Adrenal gland (tissue), 9 donors: ENCODE measurements at regions not wholly inside any gene's neighbourhood (a gene's known extent, or its start where the extent isn't known, plus 50 kb on each side); places are given as distances from the start of the nearest gene placed in this dataset.

Experiments used
- DNase-seq, 7 donors: peaks; one replicate each; pipeline ENCODE4 v3.0.0-alpha.2; 2019 to 2020
- H3K27ac ChIP-seq, 5 donors: fragments of 200-600 bp; sonication (generic) in 4 of 5; 1 replicate in 3 of 5; 2 replicates in 2 of 5; pipeline versions ENCODE4 v1.5.1 to v1.8.0; 2016 to 2020; ENCODE audit warnings: mild to moderate bottlenecking in 1 of 5
- H3K27me3 ChIP-seq: fragments of 200-600 bp; 2 replicates; pipeline ENCODE4 v1.8.0; 2021
- H3K36me3 ChIP-seq, 2 donors: fragments of 200-600 bp; replicated peaks in 1 of 2; 1 replicate in 1 of 2; 2 replicates in 1 of 2; pipeline versions ENCODE4 v1.5.1 to v1.8.0; 2018 to 2022
- H3K4me1 ChIP-seq, 2 donors: fragments of 200-600 bp; replicated peaks in 1 of 2; 1 replicate in 1 of 2; 2 replicates in 1 of 2; pipeline versions ENCODE4 v1.5.1 to v1.8.0; 2018 to 2021
- H3K4me3 ChIP-seq, 4 donors: fragments of 200-600 bp; sonication (generic) in 3 of 4; one replicate each; pipeline ENCODE4 v1.5.1; 2016 to 2018
- H3K9me3 ChIP-seq, 3 donors: fragments of 200-600 bp; sonication (generic) in 1 of 3; replicated peaks in 1 of 3; 1 replicate in 2 of 3; 2 replicates in 1 of 3; pipeline versions ENCODE4 v1.5.1 to v1.8.0; 2016 to 2021
- POLR2A ChIP-seq, 2 donors: fragments of 450-650 bp; IDR thresholded peaks; one replicate each; pipeline ENCODE4 v1.6.1; 2017; ENCODE audit warnings: antibody characterized with exemption in 2 of 2, mild to moderate bottlenecking in 2 of 2, moderate library complexity in 1 of 2
- WGBS, 4 donors: extraction: QIAGEN DNeasy Blood & Tissue Kit in 2 of 4; methylation state at CpG; one replicate each; pipeline versions ENCODE4 v1.1.5 to v1.1.7; 2013 to 2017; 5-methylcytosine and 5-hydroxymethylcytosine counted together
- intact Hi-C, 2 donors: fragments of 100-400 bp; cut with DNase I; formaldehyde crosslinking; loops; one replicate each; pipeline versions ENCODE4 v1.14.1 to v1.15.0; 2022 to 2023
- TF ChIP-seq, protein P1 (sequence below), 6 experiments: fragments of 450-650 bp in 4 of 6; fragments of 200-600 bp in 2 of 6; sonication (generic) in 1 of 6; IDR thresholded peaks; 1 replicate in 5 of 6; 2 replicates in 1 of 6; pipeline versions ENCODE4 v1.5.1 to v1.8.0; 2016 to 2021; ENCODE audit warnings: antibody characterized with exemption in 6 of 6, mild to moderate bottlenecking in 2 of 6, moderate library complexity in 1 of 6
- donor health status: healthy with polysubstance abuse.
- donor health status: Bipolar disorder and iron deficiency.
- donor health status: DM: yes; HTN: yes; CAD: no.
- donor health status: DM: no; HTN: no; CAD: no.
- donor health status: DM: no; HTN: no; CAD: no.

- no peak for DNase-seq
- no peaks in the 10 kb centered on the region for H3K36me3 ChIP-seq
- no peaks in the 10 kb centered on the region for H3K9me3 ChIP-seq
- 52 to 64% (median 59%) methylated on average over 1 of the region's 1 CpG for whole genome bisulfite sequencing, 4 donors
- no peak overlapping the region for H3K27ac ChIP-seq
- H3K27me3 ChIP-seq, result no peaks in the 10 kb centered on the region
- H3K4me1 ChIP-seq, result no peaks in the 10 kb centered on the region
- TF ChIP-seq, protein P1, sequence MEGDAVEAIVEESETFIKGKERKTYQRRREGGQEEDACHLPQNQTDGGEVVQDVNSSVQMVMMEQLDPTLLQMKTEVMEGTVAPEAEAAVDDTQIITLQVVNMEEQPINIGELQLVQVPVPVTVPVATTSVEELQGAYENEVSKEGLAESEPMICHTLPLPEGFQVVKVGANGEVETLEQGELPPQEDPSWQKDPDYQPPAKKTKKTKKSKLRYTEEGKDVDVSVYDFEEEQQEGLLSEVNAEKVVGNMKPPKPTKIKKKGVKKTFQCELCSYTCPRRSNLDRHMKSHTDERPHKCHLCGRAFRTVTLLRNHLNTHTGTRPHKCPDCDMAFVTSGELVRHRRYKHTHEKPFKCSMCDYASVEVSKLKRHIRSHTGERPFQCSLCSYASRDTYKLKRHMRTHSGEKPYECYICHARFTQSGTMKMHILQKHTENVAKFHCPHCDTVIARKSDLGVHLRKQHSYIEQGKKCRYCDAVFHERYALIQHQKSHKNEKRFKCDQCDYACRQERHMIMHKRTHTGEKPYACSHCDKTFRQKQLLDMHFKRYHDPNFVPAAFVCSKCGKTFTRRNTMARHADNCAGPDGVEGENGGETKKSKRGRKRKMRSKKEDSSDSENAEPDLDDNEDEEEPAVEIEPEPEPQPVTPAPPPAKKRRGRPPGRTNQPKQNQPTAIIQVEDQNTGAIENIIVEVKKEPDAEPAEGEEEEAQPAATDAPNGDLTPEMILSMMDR (IDR thresholded peaks at IDR 0.05), result no peak
- TF ChIP-seq POLR2A (IDR thresholded peaks at IDR 0.05), result no peak
- H3K4me3 ChIP-seq, result no peak overlapping the region
- intact Hi-C loops, result no loop called here
Observed at GRCh38 chr11:11056316-11056715, 198.5 kb upstream of the ZBED5 start.

- Histone ChIP-seq H3K9me3 (no peaks in the 10 kb centered on the region), H3K27me3 (no peaks in the 10 kb centered on the region), H3K27ac (no peak overlapping the region), H3K4me3 (no peak overlapping the region), H3K36me3 (no peaks in the 10 kb centered on the region), H3K4me1 (no peaks in the 10 kb centered on the region)
- intact Hi-C loops, result no loop called here
- DNase-seq, result no peak
- 63 to 83% (median 74%) methylated on average over 1 to 2 of the region's 2 CpGs for WGBS, 4 donors
- TF ChIP-seq, protein P1 (IDR thresholded peaks at IDR 0.05), result no peak
- no peak for TF ChIP-seq POLR2A (IDR thresholded peaks at IDR 0.05)
Observed at GRCh38 chr11:11047851-11048610, 190.2 kb upstream of the ZBED5 start.

DNA sequence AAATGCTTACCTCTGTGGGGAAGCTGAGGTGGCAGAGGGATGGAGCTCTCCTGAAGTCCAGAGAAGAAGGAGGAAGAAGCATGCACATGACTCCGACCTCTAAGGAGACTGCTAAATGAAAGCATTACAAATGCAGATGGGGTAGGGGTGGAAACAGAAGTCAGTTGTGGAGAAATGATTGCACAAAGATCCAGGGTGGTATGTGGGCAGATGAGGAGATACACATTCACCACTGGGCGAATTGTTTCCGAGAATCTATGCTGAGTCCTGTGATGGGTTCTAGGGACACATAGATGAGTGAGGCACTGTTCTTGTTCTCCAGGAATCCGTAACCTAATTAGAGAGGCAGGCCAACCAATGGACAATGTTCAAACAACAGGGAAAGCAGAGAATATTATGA, 188.9 kb upstream of the ZBED5 start:
- Histone ChIP-seq H3K9me3 (no peaks in the 10 kb centered on the region), H3K27ac (no peak overlapping the region), H3K36me3 (no peaks in the 10 kb centered on the region), H3K27me3 (no peaks in the 10 kb centered on the region), H3K4me3 (no peak overlapping the region), H3K4me1 (no peaks in the 10 kb centered on the region)
- intact Hi-C loops, result no loop called here
- no peak for DNase-seq
- TF ChIP-seq POLR2A (IDR thresholded peaks at IDR 0.05), result no peak
- TF ChIP-seq, protein P1 (IDR thresholded peaks at IDR 0.05), result no peak
- 69 to 89% (median 85%) methylated on average over 4 of the region's 4 CpGs for WGBS, 4 donors

DNA sequence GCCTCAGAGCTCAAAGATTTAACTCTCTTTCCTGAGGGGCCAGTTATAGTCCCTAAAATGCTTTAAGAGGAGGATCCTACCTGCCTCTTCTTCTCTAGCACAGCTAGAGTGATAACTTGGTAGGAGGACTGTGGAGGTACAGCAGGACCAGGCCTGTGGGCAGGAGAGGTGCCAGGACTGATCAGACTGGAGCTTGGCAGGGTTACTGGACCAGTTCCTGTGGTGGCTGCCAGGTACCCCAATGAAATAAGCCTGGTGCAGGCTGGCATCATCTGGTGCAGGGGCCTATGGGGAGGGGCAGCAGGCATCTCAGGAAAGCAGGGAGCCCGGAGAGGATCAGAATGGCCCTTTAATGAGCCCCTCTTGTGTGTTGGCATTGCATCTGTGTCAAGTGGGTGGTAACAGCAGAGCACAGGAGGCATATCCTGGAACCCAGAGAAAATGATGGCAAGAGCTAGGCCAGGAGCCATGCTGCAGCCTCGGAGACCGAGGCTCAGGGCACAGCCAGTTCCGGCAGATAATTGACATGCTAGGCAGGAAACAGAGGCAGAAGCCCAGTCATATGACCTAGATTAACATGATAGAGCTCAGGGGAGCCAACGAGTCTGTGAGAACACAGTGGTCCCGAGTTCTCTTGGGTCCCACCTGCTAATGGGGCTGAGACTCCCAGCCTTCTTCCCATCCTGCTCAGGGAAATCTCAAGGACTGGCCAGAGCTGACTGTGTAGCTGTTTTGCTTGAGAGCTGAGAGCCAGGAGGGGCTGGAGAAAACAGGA, 187.5 kb upstream of the ZBED5 start:
- Histone ChIP-seq H3K27ac (no peak overlapping the region), H3K27me3 (no peaks in the 10 kb centered on the region), H3K4me1 (no peaks in the 10 kb centered on the region), H3K9me3 (no peaks in the 10 kb centered on the region), H3K4me3 (no peak overlapping the region), H3K36me3 (no peaks in the 10 kb centered on the region)
- no peak for DNase-seq
- 78 to 88% (median 85%) methylated on average over 6 of the region's 6 CpGs for WGBS, 4 donors
- no peak for TF ChIP-seq POLR2A (IDR thresholded peaks at IDR 0.05)
- TF ChIP-seq, protein P1 (IDR thresholded peaks at IDR 0.05), result no peak
- intact Hi-C loops, result no loop called here
